ENCODE measurements at regions not wholly inside any gene's neighbourhood (a gene's known extent, or its start where the extent isn't known, plus 50 kb on each side); places are given as distances from the start of the nearest gene placed in this dataset.

GRCh38 chr2:139819273-139819796 is 1039.1 kb upstream of the NXPH2 start:
- no peak for DNase-seq

DNA sequence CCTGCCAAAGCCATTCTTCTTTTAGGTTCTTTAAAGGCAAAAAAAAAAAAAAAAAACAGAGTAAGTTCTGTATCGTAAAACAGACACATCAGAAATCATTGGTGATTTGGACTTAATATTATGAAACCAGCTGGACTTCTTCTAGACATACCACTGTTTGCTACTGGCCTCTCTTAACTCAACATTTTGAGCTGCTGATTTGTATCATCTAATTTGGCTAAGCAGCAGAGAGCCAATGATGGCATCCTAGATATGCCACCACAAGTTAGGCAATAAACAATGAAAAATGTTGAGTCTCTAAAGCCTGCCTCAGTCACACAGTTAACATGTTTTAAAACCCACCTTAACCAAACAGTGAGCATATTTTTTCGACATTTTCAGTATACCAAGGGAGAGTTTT is 1034.3 kb upstream of the NXPH2 start:
- DNase-seq = no peak

DNA sequence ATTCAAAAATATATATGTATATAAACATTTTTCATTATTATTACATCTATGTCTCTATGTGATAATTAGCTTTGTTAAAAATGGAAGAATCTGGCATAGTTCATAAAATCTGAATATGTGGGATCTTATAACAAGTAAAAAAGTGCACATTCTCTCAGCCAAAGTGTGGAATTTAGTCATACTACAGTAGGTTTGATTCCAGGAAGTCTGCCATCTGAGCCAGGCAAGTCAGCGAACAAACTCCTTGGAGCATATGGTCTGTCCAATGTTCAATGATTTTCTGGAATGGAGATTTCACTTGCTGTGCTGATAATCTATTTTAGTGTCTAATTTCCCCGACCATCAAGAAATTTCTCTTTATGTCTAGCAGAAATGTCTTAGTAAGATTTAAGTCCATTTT is 1033.2 kb upstream of the NXPH2 start:
- DNase-seq = no peak

DNA sequence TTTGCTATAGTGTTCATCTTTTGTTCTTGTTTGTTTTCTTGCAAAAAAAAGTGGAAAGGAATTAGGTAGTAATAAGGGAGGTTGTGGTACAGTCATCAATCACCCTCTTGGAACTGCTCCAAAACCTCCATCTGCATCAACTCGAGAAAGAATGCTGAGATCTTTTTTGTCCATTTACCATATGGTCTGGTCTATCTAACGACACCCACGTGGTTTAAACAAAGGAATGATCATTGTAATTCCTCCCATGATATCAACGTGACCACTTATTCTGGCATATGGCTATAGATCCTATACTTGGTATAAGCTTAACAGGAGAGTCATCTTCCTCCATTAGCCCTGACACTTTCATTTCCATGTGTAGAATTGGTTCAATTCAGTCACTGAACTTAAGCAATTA is 1025.3 kb upstream of the NXPH2 start:
- no peak for DNase-seq

- no peak for DNase-seq
These were observed 1018.2 kb upstream of the NXPH2 start for GRCh38 chr2:139798391-139798790.

- no peak for DNase-seq
These were observed 1010.9 kb upstream of the NXPH2 start for GRCh38 chr2:139790807-139791752.

- no peak for DNase-seq
These were observed 1009.9 kb upstream of the NXPH2 start for GRCh38 chr2:139790136-139790535.

DNA sequence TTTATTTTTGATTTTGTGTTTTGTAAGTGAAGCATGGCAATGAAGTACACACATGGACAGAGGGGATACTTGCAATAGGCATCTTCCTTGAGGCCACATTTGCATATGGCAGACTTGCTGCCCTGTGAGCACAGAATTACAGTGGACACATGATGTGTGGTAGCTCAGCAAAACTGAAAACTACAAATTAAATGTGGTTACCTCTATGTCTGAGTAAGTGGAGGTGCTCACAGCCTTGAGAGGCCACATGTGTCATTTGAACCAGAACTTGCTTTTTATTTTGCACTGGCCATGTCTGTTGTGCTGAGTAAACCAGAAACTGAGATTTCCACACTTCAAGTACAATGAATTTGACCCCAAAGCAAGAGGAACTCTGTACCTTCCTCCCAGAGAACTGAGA is 998.5 kb upstream of the NXPH2 start:
- DNase-seq = no peak

- DNase-seq = no peak
These were observed 993.6 kb upstream of the NXPH2 start for GRCh38 chr2:139773720-139774277.

GRCh38 chr2:139769633-139770032 is 989.4 kb upstream of the NXPH2 start:
- DNase-seq = no peak

DNA sequence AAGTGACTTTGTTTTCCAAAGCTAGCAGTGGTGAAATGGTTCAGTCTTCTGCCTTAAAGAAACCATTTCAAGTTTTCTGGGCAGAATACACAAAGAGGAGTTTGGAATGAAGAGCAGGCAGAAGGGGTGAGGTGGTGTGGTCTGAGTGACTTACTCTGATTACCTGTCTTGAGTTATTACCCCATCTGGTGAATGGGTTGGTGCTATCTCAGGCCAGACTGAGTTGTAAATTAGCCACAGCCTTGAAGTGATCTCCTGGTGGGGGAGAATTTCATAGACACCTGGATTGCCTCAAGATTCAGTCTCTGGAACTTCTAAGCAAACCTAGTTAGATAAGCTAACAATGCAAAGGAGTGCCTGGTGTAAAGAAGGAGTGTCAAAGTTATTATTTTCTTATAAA is 983.5 kb upstream of the NXPH2 start:
- DNase-seq = no peak

DNA sequence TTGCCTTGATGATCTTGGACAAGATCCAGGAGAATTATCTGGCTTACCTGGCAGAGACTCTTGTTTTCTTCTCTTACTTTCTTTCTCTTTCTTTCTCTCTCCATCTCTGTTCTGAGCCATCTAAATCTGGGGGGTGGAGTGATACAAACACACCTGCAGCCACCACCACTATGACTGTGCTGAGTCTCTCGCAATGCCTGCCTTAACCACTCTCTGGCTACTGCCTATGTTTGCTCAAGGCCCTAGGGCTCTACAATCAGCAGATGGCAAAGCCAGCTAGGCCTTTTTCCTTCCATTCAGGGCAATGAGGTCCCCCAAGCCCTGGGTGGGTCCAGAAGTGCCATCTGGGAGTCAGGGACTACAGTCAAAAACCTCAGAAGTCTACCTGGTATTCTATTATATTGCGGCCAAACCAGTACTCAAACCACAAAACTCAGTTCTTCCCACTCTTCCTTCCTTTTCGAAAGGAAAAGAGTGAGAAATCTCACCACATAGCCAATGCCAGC is 978.9 kb upstream of the NXPH2 start:
- no peak for DNase-seq

GRCh38 chr2:139746901-139747300 is 966.7 kb upstream of the NXPH2 start:
- no peak for DNase-seq

DNA sequence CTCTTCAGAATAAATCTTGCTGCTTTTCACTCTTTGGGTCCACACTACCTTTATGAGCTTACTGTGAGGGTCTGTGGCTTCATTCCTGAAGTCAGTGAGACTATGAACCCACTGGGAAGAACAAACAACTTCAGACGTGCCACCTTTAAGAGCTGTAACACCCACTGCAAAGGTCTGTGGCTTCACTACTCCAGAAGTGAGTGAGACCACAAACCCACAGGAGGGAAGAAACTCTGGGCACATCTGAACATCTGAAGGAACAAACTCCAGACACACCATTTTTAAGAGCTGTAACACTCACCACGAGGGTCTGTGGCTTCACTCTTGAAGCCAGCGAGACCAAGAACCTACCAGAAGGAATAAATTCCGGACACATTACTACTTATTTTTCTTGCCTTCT is 964.1 kb upstream of the NXPH2 start:
- DNase-seq = no peak

DNA sequence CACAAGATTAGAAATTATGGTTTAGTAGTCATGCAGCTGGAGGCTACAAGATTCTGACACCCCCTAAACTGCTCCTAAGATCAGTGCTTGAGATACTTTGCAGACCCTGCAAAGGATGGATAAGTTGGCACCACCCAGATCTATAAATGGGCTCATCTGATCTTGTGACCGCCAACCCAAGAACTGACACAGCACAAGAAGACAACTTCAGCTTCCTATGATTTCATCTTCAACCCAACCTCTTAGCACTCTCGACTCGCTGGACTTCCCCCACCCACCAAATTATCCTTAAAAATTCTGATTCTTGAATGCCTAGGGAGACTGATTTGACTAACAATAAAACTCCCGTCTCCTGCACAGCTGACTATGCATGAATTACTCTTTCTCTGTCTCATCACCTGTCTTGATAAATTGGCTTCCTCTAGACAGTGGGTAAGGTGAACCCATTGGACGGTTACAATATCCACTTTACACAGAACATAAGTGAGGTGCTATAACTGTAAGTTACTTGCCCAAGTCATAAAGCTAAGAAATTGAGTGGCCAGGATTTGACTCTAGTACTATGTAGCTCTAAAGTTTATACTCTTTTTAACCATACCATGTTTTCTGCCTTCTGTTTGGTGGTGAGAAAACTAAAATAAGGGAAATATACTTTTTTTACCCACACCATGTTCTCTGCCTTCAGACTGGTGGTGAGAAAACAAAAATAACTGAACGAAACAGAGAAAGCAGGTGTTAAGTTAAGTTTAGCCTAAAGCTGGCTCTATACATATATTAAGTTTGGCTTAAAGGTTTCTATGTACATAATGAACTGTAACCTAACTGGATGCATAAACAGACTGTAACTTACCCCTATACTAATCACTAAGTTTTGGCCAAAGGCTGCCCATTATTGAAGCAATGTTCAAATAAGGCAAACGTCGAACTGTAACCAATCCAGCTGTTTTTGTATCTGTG is 962.3 kb upstream of the NXPH2 start:
- DNase-seq = no peak

DNA sequence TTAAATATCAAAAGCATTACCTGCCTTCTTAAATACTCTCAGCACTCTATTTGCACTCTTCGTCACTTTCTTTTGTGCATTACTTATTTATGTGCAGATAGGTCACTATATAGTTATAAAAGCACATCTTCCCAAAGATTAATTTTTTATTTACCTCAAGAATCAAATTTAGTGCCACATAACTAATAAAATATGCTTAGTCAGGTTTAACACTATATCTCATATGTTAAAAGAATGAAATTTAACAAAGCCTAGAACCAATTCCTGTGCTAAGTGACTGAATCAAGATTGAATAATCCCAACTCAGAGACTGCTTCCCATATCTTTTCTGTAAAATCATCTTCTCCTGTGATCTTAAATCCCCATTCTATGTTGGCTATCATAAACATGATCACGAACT is 957.5 kb upstream of the NXPH2 start:
- DNase-seq = no peak

DNA sequence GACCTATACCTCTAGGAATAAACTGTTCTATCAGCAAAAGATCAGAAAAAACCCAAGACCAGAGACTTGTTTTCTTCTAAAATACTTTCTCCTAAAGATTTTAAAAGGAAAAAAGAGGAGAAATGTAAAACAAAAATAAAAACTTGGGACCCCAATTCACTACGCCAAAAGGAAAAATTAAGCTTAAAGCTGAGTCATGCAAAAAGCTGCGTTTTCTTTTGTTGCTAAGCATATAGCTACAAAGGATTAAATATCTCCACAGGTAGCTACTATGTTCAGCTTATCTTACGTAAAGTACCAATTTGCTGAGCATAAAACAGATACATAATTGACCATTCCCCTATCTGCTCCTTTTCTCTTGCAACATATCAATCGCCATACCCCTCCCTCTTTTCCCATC is 950.0 kb upstream of the NXPH2 start:
- no peak for DNase-seq

GRCh38 chr2:139721411-139721995 is 941.3 kb upstream of the NXPH2 start:
- DNase-seq = no peak

DNA sequence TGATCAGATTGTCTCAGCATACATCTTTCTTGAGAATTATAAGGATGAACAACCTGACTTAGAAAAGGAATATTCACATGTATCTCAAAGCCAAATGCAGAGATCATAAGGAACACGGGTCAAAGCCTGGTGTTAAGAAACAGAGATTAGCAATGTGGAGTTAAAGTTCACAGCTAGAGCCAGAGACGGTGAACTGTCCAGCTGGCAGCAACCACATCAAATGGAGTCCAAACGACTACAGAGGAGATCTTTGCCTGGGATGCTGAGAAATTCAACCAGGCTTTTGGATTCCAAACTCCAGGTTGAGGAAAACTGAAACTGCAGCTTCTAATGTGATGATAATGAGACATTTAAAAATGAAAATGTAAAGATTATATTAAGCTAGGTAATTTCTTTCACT is 939.9 kb upstream of the NXPH2 start:
- no peak for DNase-seq

GRCh38 chr2:139704606-139705005 is 924.4 kb upstream of the NXPH2 start:
- DNase-seq = no peak

- no peak for DNase-seq
These were observed 914.1 kb upstream of the NXPH2 start for GRCh38 chr2:139694327-139694726.

GRCh38 chr2:139686205-139686604 is 906.0 kb upstream of the NXPH2 start:
- DNase-seq = no peak

Data from CD4-positive, alpha-beta T cell treated with Interleukin-4 for 1 hour (primary cell).